GM23338 (cell line): ENCODE measurements at regions not wholly inside any gene's neighbourhood (a gene's known extent, or its start where the extent isn't known, plus 50 kb on each side); places are given as distances from the start of the nearest gene placed in this dataset.

ENCODE experiments used
- ATAC-seq: fragments of 200-7000 bp; cut with Tn5 transposase; 3 replicates; pipeline ENCODE4 v1.9.1; 2020
- DNase-seq: peaks from one replicate; pipeline ENCODE4 v3.0.0-alpha.2; 2015; ENCODE audit warnings: low spot score
- H2AFZ ChIP-seq: fragments of 200-600 bp; sonication (generic); 2 replicates; pipeline ENCODE4 v1.8.0; 2016; ENCODE audit warnings: antibody characterized with exemption, mild to moderate bottlenecking, moderate library complexity
- H3F3A ChIP-seq: fragments of 200-600 bp; sonication (generic); replicated peaks from 2 replicates; pipeline ENCODE4 v1.8.0; 2017; ENCODE audit warnings: antibody characterized with exemption, mixed run types, low read depth
- H3K27ac ChIP-seq: fragments of 200-600 bp; sonication (generic); 2 replicates; pipeline ENCODE4 v1.6.1; 2016; ENCODE audit warnings: low read depth
- H3K27me3 ChIP-seq: fragments of 200-600 bp; sonication (generic); 2 replicates; pipeline ENCODE4 v1.8.0; 2016; ENCODE audit warnings: mild to moderate bottlenecking, mixed run types, moderate library complexity; ENCODE audit not compliant: insufficient read depth
- H3K36me3 ChIP-seq: fragments of 200-600 bp; sonication (generic); 2 replicates; pipeline ENCODE4 v1.8.0; 2016; ENCODE audit warnings: mild to moderate bottlenecking; ENCODE audit not compliant: insufficient read depth
- H3K4me1 ChIP-seq: fragments of 200-600 bp; sonication (generic); 2 replicates; pipeline ENCODE4 v1.8.0; 2016; ENCODE audit warnings: mild to moderate bottlenecking, moderate library complexity; ENCODE audit not compliant: insufficient read depth
- H3K4me2 ChIP-seq: fragments of 200-600 bp; sonication (generic); 2 replicates; pipeline ENCODE4 v1.7.1; 2017; ENCODE audit warnings: mixed run types
- H3K4me3 ChIP-seq: fragments of 200-600 bp; sonication (generic); 2 replicates; pipeline ENCODE4 v1.6.1; 2016; ENCODE audit warnings: mixed run types
- H3K79me2 ChIP-seq: fragments of 200-600 bp; sonication (generic); replicated peaks from 2 replicates; pipeline ENCODE4 v1.8.0; 2017; ENCODE audit warnings: mild to moderate bottlenecking; ENCODE audit not compliant: insufficient read depth
- H3K9me2 ChIP-seq: fragments of 200-600 bp; sonication (generic); 2 replicates; pipeline ENCODE4 v1.8.0; 2017; ENCODE audit not compliant: insufficient read depth
- H4K20me1 ChIP-seq: fragments of 200-600 bp; sonication (generic); replicated peaks from 2 replicates; pipeline ENCODE4 v1.8.0; 2017; ENCODE audit warnings: mild to moderate bottlenecking; ENCODE audit not compliant: insufficient read depth
- H3K27ac Mint-ChIP-seq: 2 replicates; pipeline ENCODE4 v1.8.0; 2020; ENCODE audit warnings: inconsistent platforms, mild to moderate bottlenecking, moderate library complexity, mixed read lengths
- H3K27me3 Mint-ChIP-seq: 3 replicates; pipeline ENCODE4 v1.8.0; 2022; ENCODE audit warnings: low read depth, mild to moderate bottlenecking, moderate library complexity, mixed read lengths, inconsistent platforms; ENCODE audit not compliant: insufficient read depth, poor library complexity
- H3K36me3 Mint-ChIP-seq: 3 replicates; pipeline ENCODE4 v1.8.0; 2021; ENCODE audit warnings: low read depth, mild to moderate bottlenecking, inconsistent platforms, moderate library complexity, mixed read lengths
- H3K4me1 Mint-ChIP-seq: 3 replicates; pipeline ENCODE4 v1.8.0; 2020; ENCODE audit warnings: mild to moderate bottlenecking, inconsistent platforms, mixed read lengths
- H3K4me3 Mint-ChIP-seq: 3 replicates; pipeline ENCODE4 v1.8.0; 2021; ENCODE audit warnings: moderate library complexity, mild to moderate bottlenecking, inconsistent platforms, mixed read lengths
- H3K9me3 Mint-ChIP-seq: 3 replicates; pipeline ENCODE4 v1.8.0; 2020; ENCODE audit warnings: moderate library complexity, mild to moderate bottlenecking, inconsistent platforms, mixed read lengths
- CREB1 ChIP-seq: fragments of 250-450 bp; sonication (Bioruptor Pico); IDR thresholded peaks from 2 replicates; pipeline ENCODE4 v1.5.0; 2020; ENCODE audit warnings: low read depth, mild to moderate bottlenecking, moderate library complexity
- ETS1 ChIP-seq: IDR thresholded peaks from 2 replicates; pipeline ENCODE4 v1.6.1; 2016; ENCODE audit warnings: antibody characterized with exemption
- EZH2phosphoT487 ChIP-seq: fragments of 200-600 bp; sonication (generic); IDR thresholded peaks from one replicate; pipeline ENCODE4 v1.8.1; 2018; ENCODE audit warnings: antibody characterized with exemption; ENCODE audit not compliant: unreplicated experiment
- JUNB ChIP-seq: IDR thresholded peaks from one replicate; pipeline ENCODE4 v1.6.1; 2016; ENCODE audit warnings: antibody characterized with exemption; ENCODE audit not compliant: unreplicated experiment
- POLR2AphosphoS5 ChIP-seq: IDR thresholded peaks from 2 replicates; pipeline ENCODE4 v1.6.1; 2016; ENCODE audit warnings: antibody characterized with exemption, low read depth
- STAT1 ChIP-seq: IDR thresholded peaks from one replicate; pipeline ENCODE4 v1.6.1; 2016; ENCODE audit warnings: antibody characterized with exemption; ENCODE audit not compliant: unreplicated experiment
- ZNF114 ChIP-seq: fragments of 250-450 bp; sonication (Bioruptor Pico); IDR thresholded peaks from 2 replicates; pipeline ENCODE4 v1.5.0; 2020; ENCODE audit warnings: mild to moderate bottlenecking, moderate library complexity
- TF ChIP-seq, protein P1 (sequence below): fragments of 250-450 bp; sonication (Bioruptor Pico); IDR thresholded peaks from 2 replicates; pipeline ENCODE4 v1.5.0; 2020; ENCODE audit warnings: mild to moderate bottlenecking, moderate library complexity

DNA sequence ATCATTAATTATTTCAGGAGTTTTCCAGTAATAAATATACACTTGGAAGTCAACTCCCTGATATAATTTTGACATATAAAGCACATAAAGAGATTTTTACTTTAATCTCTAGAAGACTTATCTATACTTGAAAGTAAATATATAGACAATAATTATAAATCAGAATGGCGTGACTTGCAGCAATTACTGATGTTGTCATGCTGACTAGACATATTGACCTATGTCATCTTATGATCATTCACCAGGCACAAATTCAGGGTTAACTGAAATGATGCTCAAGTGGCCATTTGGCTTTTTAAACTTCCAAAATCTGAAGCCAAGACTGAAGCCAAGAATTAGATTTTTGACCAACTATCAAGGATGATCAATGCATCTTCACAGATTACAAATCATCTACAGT is 192.2 kb downstream of the MCHR2 start (continued):
- TF ChIP-seq, protein P1, sequence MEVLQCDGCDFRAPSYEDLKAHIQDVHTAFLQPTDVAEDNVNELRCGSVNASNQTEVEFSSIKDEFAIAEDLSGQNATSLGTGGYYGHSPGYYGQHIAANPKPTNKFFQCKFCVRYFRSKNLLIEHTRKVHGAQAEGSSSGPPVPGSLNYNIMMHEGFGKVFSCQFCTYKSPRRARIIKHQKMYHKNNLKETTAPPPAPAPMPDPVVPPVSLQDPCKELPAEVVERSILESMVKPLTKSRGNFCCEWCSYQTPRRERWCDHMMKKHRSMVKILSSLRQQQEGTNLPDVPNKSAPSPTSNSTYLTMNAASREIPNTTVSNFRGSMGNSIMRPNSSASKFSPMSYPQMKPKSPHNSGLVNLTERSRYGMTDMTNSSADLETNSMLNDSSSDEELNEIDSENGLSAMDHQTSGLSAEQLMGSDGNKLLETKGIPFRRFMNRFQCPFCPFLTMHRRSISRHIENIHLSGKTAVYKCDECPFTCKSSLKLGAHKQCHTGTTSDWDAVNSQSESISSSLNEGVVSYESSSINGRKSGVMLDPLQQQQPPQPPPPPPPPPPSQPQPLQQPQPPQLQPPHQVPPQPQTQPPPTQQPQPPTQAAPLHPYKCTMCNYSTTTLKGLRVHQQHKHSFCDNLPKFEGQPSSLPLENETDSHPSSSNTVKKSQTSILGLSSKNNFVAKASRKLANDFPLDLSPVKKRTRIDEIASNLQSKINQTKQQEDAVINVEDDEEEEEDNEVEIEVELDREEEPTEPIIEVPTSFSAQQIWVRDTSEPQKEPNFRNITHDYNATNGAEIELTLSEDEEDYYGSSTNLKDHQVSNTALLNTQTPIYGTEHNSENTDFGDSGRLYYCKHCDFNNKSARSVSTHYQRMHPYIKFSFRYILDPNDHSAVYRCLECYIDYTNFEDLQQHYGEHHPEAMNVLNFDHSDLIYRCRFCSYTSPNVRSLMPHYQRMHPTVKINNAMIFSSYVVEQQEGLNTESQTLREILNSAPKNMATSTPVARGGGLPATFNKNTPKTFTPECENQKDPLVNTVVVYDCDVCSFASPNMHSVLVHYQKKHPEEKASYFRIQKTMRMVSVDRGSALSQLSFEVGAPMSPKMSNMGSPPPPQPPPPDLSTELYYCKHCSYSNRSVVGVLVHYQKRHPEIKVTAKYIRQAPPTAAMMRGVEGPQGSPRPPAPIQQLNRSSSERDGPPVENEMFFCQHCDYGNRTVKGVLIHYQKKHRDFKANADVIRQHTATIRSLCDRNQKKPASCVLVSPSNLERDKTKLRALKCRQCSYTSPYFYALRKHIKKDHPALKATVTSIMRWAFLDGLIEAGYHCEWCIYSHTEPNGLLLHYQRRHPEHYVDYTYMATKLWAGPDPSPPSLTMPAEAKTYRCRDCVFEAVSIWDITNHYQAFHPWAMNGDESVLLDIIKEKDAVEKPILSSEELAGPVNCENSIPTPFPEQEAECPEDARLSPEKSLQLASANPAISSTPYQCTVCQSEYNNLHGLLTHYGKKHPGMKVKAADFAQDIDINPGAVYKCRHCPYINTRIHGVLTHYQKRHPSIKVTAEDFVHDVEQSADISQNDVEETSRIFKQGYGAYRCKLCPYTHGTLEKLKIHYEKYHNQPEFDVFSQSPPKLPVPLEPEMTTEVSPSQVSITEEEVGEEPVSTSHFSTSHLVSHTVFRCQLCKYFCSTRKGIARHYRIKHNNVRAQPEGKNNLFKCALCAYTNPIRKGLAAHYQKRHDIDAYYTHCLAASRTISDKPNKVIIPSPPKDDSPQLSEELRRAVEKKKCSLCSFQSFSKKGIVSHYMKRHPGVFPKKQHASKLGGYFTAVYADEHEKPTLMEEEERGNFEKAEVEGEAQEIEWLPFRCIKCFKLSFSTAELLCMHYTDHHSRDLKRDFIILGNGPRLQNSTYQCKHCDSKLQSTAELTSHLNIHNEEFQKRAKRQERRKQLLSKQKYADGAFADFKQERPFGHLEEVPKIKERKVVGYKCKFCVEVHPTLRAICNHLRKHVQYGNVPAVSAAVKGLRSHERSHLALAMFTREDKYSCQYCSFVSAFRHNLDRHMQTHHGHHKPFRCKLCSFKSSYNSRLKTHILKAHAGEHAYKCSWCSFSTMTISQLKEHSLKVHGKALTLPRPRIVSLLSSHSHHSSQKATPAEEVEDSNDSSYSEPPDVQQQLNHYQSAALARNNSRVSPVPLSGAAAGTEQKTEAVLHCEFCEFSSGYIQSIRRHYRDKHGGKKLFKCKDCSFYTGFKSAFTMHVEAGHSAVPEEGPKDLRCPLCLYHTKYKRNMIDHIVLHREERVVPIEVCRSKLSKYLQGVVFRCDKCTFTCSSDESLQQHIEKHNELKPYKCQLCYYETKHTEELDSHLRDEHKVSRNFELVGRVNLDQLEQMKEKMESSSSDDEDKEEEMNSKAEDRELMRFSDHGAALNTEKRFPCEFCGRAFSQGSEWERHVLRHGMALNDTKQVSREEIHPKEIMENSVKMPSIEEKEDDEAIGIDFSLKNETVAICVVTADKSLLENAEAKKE (CRISPR knock-in tag), result no peak
- TF ChIP-seq POLR2AphosphoS5, result no peak
- TF ChIP-seq STAT1, result no peak

DNA sequence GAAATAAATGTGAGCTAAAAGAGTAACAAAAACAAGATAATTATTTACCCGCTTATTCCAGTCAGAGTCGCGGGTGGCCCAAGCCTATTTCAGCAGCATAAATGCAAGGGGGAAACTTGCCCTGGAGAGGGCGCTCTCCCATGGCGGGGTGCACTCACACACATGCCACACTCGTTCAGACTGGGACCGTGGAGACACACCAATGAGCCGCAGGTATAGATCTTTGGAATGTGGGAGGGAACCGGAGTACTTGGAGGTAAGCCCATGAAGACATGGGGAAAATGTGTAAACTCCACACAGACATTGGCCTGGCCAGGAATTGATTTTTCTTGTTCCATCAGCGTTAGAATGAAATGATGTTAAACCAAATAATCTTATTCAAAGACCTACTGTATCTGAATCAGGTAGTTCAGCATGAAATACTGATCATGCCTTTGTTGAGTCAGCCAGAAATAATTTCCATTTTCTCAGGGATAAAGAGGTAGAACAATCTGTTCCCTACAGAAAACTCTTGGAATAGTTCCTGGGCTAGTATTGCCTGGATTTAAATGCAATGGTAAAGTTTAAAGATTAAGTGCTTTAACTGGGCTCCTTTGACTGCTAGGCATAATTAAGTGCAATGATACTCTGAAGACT is 191.5 kb downstream of the MCHR2 start:
- Histone ChIP-seq H3K4me2 (no peak overlapping the region), H3K4me1 (no peaks in the 10 kb centered on the region), H3K9me2 (0 out of 2 replicates have a peak, but pooled peaks cover 2% of the 10 kb centered on the region), H4K20me1 (no peaks in the 10 kb centered on the region), H3K27ac (no peak overlapping the region), H3K79me2 (no peaks in the 10 kb centered on the region), H3K27me3 (no peaks in the 10 kb centered on the region), H3K36me3 (no peaks in the 10 kb centered on the region), H3F3A (no peaks in the 10 kb centered on the region), H3K4me3 (no peak overlapping the region), H2AFZ (no peak overlapping the region)
- H3K27ac Mint-ChIP-seq, result no peak overlapping the region
- ATAC-seq (peak; percentile 100), DNase-seq (peak; percentile 94)
- peaks cover 3% of the 10 kb centered on the region; the same call in 1 of the 3 replicates for H3K4me1 Mint-ChIP-seq
- no peak overlapping the region for H3K4me3 Mint-ChIP-seq
- no peaks in the 10 kb centered on the region for H3K36me3 Mint-ChIP-seq
- peaks cover 4% of the 10 kb centered on the region for H3K27me3 Mint-ChIP-seq
- no peaks in the 10 kb centered on the region for H3K9me3 Mint-ChIP-seq
- TF ChIP-seq, protein P1 (CRISPR knock-in tag), result peak; percentile 67; the same call in 1 of the 2 replicates
- TF ChIP-seq ETS1, result no peak
- no peak for TF ChIP-seq EZH2phosphoT487
- 0 out of 2 replicates have a peak, but pooled peaks have one; percentile 36 for TF ChIP-seq ZNF114 (CRISPR knock-in tag)
- TF ChIP-seq POLR2AphosphoS5, result no peak
- peak; percentile 34; the same call in 1 of the 2 replicates for TF ChIP-seq CREB1 (CRISPR knock-in tag)
- TF ChIP-seq JUNB, result no peak
